ENCODE measurements at regions not wholly inside any gene's neighbourhood (a gene's known extent, or its start where the extent isn't known, plus 50 kb on each side); places are given as distances from the start of the nearest gene placed in this dataset.
"Not testable (repeated sequence)": the region's sequence is repeated elsewhere in the genome, so short reads cannot be mapped to it uniquely, and the experiment has no call there.

GRCh38 chr9:29969408-29969807, 2396.1 kb upstream of the C9orf72 start:
- DNase-seq = no peak

DNA sequence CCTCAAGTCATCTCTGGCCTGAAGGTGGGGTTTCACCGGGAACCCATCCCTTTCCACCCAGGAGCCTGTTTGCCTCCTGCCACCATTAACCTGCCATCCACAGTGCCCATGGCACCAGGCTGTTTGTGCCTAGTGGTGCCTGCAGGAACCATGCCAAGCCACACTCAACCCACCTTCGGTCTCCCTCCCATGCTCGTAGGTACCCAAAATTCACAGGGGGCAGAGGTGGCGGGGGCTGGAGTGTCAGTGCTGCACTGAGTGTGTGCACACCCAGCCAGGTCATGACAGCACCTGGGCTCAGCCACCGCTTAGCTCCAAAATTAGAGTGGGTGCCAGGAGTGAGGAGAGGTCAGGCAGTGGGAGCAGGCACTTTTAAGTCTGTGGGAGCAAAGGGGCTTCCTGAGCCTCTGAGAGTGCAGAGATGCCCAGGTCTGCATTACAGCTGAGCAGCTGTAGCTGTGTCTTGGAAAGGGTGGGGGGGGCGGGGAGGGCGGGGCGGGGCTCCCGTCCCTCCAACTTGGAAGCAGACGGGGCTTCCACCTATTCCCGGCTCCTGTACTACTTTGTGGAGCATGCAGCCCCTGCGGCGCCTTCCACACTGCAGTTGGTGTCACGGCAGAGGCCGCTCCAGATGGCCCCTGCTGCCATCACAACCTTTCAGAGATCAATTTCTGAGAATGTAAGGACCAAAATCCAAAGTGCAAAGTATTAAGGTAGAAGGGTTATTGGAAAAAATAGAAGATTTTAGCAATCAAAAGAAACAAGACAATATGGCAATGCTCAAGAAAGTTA, 2396.8 kb upstream of the C9orf72 start:
- DNase-seq = no peak

DNA sequence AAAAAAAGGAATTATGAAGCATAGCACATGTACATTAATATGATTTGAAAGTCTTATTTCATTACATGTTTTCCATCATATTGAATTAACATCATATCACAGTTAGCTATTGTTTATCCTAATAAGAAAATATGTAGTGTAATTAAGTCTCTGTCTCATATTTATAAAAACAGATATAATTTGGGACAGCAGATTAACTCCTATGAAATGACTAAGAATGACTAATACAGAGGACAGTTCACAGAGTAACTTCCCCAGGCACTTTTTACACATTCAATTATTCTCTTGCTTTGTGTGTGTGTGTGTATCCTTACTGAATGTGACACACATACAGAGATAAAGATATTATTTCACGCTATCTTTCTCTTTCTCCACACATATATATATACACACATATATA, 2400.9 kb upstream of the C9orf72 start:
- no peak for DNase-seq

DNA sequence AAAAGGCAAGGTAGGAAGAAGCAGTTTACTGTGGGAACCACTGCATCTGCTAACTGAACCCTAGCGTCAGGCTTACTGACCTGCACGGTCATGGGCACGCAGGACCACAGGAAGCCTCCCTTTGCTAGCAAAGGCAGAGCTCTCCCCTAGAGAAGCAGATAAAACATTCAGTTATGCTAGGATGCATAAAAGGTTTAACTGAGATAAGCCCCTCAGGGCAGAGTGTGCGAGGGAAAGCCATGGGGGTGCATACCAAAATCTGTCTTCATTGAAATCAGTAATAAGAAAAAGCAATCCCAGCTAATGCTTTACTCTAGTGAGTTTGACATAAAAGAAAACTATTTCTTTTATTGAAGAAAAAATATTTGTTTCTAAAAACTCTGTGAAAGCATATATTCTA, 2403.7 kb upstream of the C9orf72 start:
- no peak for DNase-seq

GRCh38 chr9:29981013-29981412, 2403.4 kb upstream of the ACO1 start:
- no peak for DNase-seq

DNA sequence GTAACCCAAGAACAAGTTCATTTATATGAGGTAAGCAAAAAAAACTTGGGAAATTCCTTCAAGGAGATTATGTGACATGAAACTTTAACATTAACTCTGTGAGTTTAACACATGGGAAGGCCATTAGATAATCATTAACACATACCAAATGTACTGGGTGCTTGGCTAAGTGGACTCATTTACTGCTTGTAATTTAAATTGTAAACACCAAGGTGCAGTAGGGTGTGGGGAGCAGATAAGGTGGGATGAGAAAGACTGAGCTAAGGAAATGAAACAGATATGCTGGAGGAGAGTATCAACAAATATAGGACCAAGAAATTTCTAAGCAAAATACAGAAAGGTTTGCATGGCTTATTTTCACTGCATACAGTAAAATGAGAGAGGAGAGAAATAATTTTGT, 2384.8 kb upstream of the ACO1 start:
- DNase-seq = no peak

DNA sequence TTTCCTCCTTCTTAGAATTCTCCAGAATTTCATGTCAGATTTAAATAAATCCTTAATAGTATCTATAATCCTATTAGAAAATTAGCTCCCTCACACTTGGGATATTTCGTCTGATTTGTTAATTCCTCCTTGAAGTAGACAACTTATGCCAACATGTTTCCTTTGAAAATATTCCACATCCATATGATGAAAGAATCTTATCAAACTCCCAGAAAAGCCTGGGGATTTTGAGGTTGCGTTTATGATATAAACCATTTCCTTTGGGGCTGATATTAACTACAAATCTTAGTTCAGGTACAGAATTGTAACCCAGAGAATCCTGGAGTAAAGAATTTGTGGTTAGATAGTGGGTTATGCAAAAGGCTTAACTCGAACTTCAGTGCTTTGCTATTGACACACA, 2373.8 kb upstream of the ACO1 start:
- DNase-seq = no peak

- no peak for DNase-seq
Measured at GRCh38 chr9:30012622-30013021, 2371.8 kb upstream of the ACO1 start.

GRCh38 chr9:30015073-30015472, 2369.4 kb upstream of the ACO1 start:
- DNase-seq = no peak

DNA sequence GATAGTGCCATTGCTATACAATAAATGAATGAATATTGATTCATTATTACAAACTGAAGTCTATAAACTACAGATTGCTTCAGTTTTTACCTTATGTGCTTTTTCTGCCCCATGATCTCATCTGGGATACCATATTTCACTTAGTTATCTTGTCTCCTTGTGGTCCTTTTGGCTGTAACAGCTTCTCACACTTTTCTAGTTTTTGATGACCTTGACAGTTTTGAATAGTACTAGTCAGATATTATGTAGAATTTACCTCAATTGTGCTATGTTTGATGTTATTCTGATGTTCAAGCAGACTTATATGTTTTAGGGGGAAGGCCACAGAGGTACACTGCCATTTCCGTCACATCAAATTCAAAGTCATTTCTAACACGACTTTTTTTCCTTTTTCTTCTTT, 2364.3 kb upstream of the ACO1 start:
- DNase-seq = no peak

- DNase-seq = no peak
Measured at GRCh38 chr9:30035761-30036160, 2348.7 kb upstream of the ACO1 start.

- no peak for DNase-seq
Measured at GRCh38 chr9:30036558-30036957, 2347.9 kb upstream of the ACO1 start.

- DNase-seq = no peak
Measured at GRCh38 chr9:30039712-30040111, 2344.7 kb upstream of the ACO1 start.

DNA sequence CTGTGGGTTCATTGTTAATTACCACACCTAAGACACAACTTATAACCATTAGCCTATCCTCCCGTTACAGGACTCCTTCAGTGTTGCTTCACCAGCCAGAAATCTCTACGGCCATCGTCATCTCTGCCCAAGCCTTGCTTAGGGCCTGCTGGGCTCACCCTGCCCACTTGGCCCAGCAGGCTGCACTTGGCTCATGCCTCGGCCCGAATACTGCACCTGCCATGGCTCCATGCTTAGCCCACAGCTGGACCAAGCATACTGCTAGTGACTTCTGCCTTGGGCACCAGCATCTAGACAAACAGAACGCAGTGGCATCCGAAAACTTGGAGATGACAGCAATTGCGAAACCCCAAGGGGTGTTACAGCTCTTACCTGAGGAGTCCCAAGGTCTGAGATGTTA, 2336.0 kb upstream of the ACO1 start:
- DNase-seq = no peak

- no peak for DNase-seq
Measured at GRCh38 chr9:30058463-30058862, 2326.0 kb upstream of the ACO1 start.

DNA sequence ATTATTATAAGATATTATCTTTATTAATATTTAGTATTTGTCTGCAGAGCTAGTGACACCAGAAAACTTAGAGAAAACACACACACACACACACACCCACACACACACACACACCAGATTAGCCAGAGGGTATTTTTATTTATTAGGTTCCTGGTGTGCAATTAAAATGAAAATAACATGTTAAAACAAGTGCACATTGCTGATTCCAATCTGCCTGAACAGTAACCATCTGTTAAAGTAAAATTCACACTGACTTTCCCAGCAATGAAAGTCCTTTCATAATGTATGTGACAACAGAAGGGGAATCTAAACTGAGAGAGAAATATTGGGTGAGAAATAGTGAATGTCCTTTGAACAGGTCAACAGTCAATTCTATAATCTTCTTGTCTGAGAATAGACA, 2323.5 kb upstream of the ACO1 start:
- DNase-seq = no peak

DNA sequence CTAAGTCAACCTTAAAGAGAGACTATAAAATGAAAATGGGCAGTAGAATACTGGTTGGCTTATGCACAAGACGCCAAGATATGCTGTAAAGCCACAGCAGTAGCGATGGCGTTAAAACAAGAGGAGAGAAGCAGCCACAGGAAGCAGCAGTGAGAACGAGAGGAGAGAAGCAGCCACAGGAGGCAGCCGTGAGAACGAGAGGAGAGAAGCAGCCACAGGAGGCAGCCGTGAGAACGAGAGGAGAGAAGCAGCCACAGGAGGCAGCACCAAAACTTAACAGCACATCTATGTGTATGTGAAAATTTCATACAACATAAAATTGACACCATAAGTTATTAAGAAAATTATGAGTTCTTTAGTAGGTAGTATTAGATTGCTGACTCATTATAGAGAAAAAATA, 2318.6 kb upstream of the ACO1 start:
- DNase-seq = no peak

- not testable (repeated sequence) for DNase-seq
Measured at GRCh38 chr9:30069236-30069635, 2315.2 kb upstream of the ACO1 start.

DNA sequence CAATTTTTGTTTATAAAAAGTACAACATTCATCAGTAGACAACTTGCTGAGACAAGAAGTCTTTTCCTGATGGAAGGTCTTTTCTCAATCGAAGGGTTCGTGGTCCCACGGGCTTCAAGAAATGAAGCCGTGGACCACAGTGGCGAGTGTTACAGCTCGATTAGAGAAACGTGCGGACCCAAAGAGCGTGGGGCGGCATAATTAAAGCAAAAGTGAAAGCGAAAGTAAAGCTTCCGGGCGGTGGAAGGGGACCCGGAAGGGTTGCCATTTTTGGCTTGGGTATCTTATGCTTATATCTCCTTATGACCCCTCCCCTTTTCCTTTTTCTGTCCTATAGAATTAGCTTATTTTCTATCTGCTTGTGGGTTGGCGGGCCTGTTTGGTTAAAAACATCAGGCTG, 2309.4 kb upstream of the ACO1 start:
- DNase-seq = peak; percentile 4

- peak; percentile 21 for DNase-seq
Measured at GRCh38 chr9:30075451-30076199, 2308.8 kb upstream of the ACO1 start.

DNA sequence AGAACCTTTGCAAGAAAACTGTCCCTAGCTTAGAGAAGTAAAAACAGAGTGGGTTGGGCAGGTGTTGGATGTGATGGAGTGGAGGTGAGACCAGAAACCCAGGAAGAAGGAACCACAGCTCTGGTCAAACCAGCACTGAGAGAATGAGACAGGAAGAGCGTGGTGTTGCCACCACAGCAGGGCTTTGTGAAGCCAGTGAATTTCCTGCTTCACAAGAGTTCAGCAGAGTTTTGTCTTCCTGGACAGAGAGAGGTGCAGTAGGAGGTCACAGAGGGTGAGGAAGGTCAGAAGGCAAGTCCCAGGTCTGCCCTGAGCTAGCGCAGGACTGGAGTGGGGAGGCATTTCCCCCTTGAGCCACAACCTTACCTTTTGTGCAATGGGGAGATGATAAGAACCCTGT, 2306.2 kb upstream of the ACO1 start:
- no peak for DNase-seq

- DNase-seq = no peak
Measured at GRCh38 chr9:30089428-30089827, 2295.0 kb upstream of the ACO1 start.

DNA sequence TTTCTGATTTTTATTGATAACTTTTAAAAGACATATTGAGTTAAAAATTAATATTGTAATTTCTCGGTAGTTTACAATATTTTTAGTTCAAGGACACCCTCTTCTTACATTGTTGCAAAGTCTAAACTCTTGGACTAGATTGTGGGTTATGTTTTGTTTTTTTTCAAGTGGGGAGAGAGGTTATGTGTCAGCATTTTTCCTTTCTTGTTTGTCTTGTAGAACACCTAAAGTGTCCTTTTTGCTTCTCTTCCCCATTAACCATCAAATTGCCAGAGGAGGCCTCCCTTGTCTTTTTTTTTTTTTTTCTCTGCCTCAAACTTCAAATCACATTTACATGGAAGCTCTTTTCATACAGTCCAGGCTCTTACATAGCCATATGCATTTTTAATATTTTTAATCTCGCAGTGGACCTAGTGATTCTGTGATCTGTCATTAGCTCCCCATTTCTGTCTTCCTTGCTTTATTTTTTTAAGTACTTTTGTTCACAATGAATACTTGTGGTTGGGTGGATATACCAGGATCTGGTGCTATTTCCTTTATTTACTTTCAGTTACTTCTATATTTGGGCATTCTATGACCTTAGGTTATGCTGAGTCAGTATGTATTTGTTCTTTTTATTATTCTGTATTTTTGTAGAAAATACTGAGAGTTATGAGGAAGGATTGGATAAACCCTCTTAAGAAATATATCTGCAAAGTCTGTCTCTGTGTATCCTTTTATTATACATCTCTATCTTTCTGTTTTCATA, 2280.6 kb upstream of the ACO1 start:
- no peak for DNase-seq

GRCh38 chr9:30107134-30107533, 2277.3 kb upstream of the ACO1 start:
- DNase-seq = not testable (repeated sequence)
